ENCODE measurements at regions not wholly inside any gene's neighbourhood (a gene's known extent, or its start where the extent isn't known, plus 50 kb on each side); places are given as distances from the start of the nearest gene placed in this dataset.
A peak's percentile ranks its signal among the peaks of the same experiment; 100 is the strongest.

GRCh38 chr17:21525464-21526130 is 149.4 kb downstream of the KCNJ12 start:
- TF ChIP-seq ZNF660 (tag by site-specific recombination; IDR thresholded peaks at IDR 0.05) (peak; percentile 79; the same call in 1 of the 2 replicates), ZSCAN16 (tag by site-specific recombination; IDR thresholded peaks at IDR 0.05) (no peak), ZNF394 (tag by site-specific recombination; IDR thresholded peaks at IDR 0.05; ENCODE audit: borderline replicate concordance) (peak; percentile 87), ZNF600 (tag by site-specific recombination; IDR thresholded peaks at IDR 0.05) (peak; percentile 56; the same call in 1 of the 2 replicates), ZNF629 (tag by site-specific recombination; IDR thresholded peaks at IDR 0.05) (peak; percentile 57), ZNF239 (tag by site-specific recombination; IDR thresholded peaks at IDR 0.05) (no peak)
- TF ChIP-seq, protein P1, sequence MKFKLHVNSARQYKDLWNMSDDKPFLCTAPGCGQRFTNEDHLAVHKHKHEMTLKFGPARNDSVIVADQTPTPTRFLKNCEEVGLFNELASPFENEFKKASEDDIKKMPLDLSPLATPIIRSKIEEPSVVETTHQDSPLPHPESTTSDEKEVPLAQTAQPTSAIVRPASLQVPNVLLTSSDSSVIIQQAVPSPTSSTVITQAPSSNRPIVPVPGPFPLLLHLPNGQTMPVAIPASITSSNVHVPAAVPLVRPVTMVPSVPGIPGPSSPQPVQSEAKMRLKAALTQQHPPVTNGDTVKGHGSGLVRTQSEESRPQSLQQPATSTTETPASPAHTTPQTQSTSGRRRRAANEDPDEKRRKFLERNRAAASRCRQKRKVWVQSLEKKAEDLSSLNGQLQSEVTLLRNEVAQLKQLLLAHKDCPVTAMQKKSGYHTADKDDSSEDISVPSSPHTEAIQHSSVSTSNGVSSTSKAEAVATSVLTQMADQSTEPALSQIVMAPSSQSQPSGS (tag by site-specific recombination; IDR thresholded peaks at IDR 0.05; ENCODE audit: low read depth) = peak; percentile 74; the same call in 1 of the 2 replicates
- Histone ChIP-seq H3K4me3 (ENCODE audit: low read depth, low read length) (no peak overlapping the region), H3K9me3 (ENCODE audit: control insufficient read depth, insufficient read depth, low read depth, low read length) (no peaks in the 10 kb centered on the region), H3K36me3 (ENCODE audit: control insufficient read depth in 2 of 2, insufficient read depth in 1 of 2, low read length in 2 of 2) (no peaks in the 10 kb centered on the region), H3K4me1 (ENCODE audit: control insufficient read depth, insufficient read depth, low read length) (no peaks in the 10 kb centered on the region), H3K27ac (ENCODE audit: extremely low read depth, low read depth, low read length) (no peak overlapping the region)
- CTCF ChIA-PET = interaction anchor here (0.8 to 5.3 kb wide), 5 partner anchors 9 to 240 kb away, joined by 4 to 52 read pairs (median 6); no protein-coding TSS in a partner anchor
- POLR2A ChIA-PET = interaction anchor here (1.1 kb wide), 2 partner anchors 26 kb away, joined by 3 to 4 read pairs; no protein-coding TSS in a partner anchor

- no peaks in the 10 kb centered on the region for H3K9me3 ChIP-seq (ENCODE audit: control insufficient read depth, insufficient read depth, low read depth, low read length)
- H3K27ac ChIP-seq (ENCODE audit: extremely low read depth, low read depth, low read length) = no peak overlapping the region
- H3K4me1 ChIP-seq (ENCODE audit: control insufficient read depth, insufficient read depth, low read length) = no peaks in the 10 kb centered on the region
- ChIA-PET CTCF (interaction anchor here (0.8 kb wide), 1 partner anchor 14 kb away, joined by 4 read pairs; no protein-coding TSS in a partner anchor), POLR2A (no interaction called here)
- H3K4me3 ChIP-seq (ENCODE audit: low read depth, low read length) = no peak overlapping the region
- peaks cover 0 to 25% of the 10 kb centered on the region in 2 experiments; a peak in 2 of 3 replicates for H3K36me3 ChIP-seq (ENCODE audit: control insufficient read depth in 2 of 2, insufficient read depth in 1 of 2, low read length in 2 of 2)
- TF ChIP-seq ZNF433 (tag by site-specific recombination; IDR thresholded peaks at IDR 0.05; ENCODE audit: low read depth) (no peak), ZNF768 (tag by site-specific recombination; IDR thresholded peaks at IDR 0.05) (no peak), ZNF513 (tag by site-specific recombination; IDR thresholded peaks at IDR 0.05) (no peak), ZBTB49 (tag by site-specific recombination; IDR thresholded peaks at IDR 0.05; ENCODE audit: low read depth) (no peak), ZNF24 (tag by site-specific recombination; IDR thresholded peaks at IDR 0.05) (no peak), SALL2 (tag by site-specific recombination; IDR thresholded peaks at IDR 0.05; ENCODE audit: borderline replicate concordance) (no peak), ZBTB26 (tag by site-specific recombination; optimal IDR thresholded peaks at IDR 0.05) (no peak), REPIN1 (tag by site-specific recombination; IDR thresholded peaks at IDR 0.05; ENCODE audit: low read depth) (no peak), SCRT2 (tag by site-specific recombination; IDR thresholded peaks at IDR 0.05) (no peak)
- TF ChIP-seq, protein P2, sequence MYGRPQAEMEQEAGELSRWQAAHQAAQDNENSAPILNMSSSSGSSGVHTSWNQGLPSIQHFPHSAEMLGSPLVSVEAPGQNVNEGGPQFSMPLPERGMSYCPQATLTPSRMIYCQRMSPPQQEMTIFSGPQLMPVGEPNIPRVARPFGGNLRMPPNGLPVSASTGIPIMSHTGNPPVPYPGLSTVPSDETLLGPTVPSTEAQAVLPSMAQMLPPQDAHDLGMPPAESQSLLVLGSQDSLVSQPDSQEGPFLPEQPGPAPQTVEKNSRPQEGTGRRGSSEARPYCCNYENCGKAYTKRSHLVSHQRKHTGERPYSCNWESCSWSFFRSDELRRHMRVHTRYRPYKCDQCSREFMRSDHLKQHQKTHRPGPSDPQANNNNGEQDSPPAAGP (tag by site-specific recombination; IDR thresholded peaks at IDR 0.05) = no peak
- TF ChIP-seq, protein P3, sequence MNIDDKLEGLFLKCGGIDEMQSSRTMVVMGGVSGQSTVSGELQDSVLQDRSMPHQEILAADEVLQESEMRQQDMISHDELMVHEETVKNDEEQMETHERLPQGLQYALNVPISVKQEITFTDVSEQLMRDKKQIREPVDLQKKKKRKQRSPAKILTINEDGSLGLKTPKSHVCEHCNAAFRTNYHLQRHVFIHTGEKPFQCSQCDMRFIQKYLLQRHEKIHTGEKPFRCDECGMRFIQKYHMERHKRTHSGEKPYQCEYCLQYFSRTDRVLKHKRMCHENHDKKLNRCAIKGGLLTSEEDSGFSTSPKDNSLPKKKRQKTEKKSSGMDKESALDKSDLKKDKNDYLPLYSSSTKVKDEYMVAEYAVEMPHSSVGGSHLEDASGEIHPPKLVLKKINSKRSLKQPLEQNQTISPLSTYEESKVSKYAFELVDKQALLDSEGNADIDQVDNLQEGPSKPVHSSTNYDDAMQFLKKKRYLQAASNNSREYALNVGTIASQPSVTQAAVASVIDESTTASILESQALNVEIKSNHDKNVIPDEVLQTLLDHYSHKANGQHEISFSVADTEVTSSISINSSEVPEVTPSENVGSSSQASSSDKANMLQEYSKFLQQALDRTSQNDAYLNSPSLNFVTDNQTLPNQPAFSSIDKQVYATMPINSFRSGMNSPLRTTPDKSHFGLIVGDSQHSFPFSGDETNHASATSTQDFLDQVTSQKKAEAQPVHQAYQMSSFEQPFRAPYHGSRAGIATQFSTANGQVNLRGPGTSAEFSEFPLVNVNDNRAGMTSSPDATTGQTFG (tag by site-specific recombination; IDR thresholded peaks at IDR 0.05; ENCODE audit: borderline replicate concordance) = no peak
- TF ChIP-seq, protein P4, sequence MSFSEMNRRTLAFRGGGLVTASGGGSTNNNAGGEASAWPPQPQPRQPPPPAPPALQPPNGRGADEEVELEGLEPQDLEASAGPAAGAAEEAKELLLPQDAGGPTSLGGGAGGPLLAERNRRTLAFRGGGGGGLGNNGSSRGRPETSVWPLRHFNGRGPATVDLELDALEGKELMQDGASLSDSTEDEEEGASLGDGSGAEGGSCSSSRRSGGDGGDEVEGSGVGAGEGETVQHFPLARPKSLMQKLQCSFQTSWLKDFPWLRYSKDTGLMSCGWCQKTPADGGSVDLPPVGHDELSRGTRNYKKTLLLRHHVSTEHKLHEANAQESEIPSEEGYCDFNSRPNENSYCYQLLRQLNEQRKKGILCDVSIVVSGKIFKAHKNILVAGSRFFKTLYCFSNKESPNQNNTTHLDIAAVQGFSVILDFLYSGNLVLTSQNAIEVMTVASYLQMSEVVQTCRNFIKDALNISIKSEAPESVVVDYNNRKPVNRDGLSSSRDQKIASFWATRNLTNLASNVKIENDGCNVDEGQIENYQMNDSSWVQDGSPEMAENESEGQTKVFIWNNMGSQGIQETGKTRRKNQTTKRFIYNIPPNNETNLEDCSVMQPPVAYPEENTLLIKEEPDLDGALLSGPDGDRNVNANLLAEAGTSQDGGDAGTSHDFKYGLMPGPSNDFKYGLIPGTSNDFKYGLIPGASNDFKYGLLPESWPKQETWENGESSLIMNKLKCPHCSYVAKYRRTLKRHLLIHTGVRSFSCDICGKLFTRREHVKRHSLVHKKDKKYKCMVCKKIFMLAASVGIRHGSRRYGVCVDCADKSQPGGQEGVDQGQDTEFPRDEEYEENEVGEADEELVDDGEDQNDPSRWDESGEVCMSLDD (tag by site-specific recombination; IDR thresholded peaks at IDR 0.05) = no peak
Observed at GRCh38 chr17:21528031-21528695, 152.0 kb downstream of the KCNJ12 start.

Measured in HEK293 (cell line).